K562 (cell line): ENCODE measurements at regions not wholly inside any gene's neighbourhood (a gene's known extent, or its start where the extent isn't known, plus 50 kb on each side); places are given as distances from the start of the nearest gene placed in this dataset.

ENCODE experiments used
- ATAC-seq: fragments of 200-7000 bp; cut with Tn5 transposase; 3 replicates; pipeline ENCODE4 v1.9.1; 2020; ENCODE audit warnings: moderate library complexity
- BruUV-seq: library from RNA; stranded (reverse); fragments of 400-500 nt; replicated peaks from 2 replicates; lab custom pipeline; 2021; lab: Mats Ljungman, UMichigan
- CTCF ChIA-PET: fragments of 300-600 bp; formaldehyde crosslinking; extraction: SDS; loops from one replicate; lab custom pipeline; 2021; ENCODE audit warnings: low intra/inter-chr PET ratio; lab: Yijun Ruan, JAX
- POLR2A ChIA-PET: fragments of 300-600, 350-650 bp; sonication (Branson Sonifier 250); formaldehyde crosslinking; extraction: SDS; loops from one replicate; lab custom pipeline; 2021; ENCODE audit warnings: antibody characterized with exemption, inconsistent platforms; lab: Yijun Ruan, JAX
- DNase-seq, 4 experiments: peaks; one replicate each; pipeline versions ENCODE4 v3.0.0 to v3.0.0-alpha.2; 2011 to 2018; ENCODE audit warnings: low spot score in 3 of 4, mixed read lengths in 3 of 4; ENCODE audit errors: extremely low read depth in 1 of 4
- FAIRE-seq: peaks from 2 replicates; lab custom pipeline; 2011; peaks lifted over from hg19 to GRCh38; lab: Jason Lieb, UNC
- H2AFZ ChIP-seq: 2 replicates; pipeline ENCODE4 v1.6.0; 2011; ENCODE audit warnings: low read depth, low read length, control low read depth, inconsistent platforms
- H3K27ac ChIP-seq: fragments of 200-600 bp; 3 replicates; pipeline ENCODE4 v1.8.0; 2011; ENCODE audit warnings: low read depth, mild to moderate bottlenecking, control low read depth, inconsistent platforms, low read length, moderate library complexity, mixed read lengths; ENCODE audit errors: extremely low read depth
- H3K27me3 ChIP-seq, 2 experiments: fragments of 300-600 bp in 1 of 2; 2 replicates in 1 of 2; 3 replicates in 1 of 2; pipeline versions ENCODE4 v1.6.0 to v1.8.0; 2011; ENCODE audit warnings: inconsistent platforms in 2 of 2, low read length in 2 of 2, mild to moderate bottlenecking in 1 of 2, mixed read lengths in 1 of 2, moderate library complexity in 1 of 2; ENCODE audit not compliant: control insufficient read depth in 2 of 2, insufficient read depth in 2 of 2
- H3K36me3 ChIP-seq: fragments of 300-600 bp; 3 replicates; pipeline ENCODE4 v1.8.0; 2011; ENCODE audit warnings: mild to moderate bottlenecking, low read length, inconsistent platforms; ENCODE audit not compliant: control insufficient read depth, insufficient read depth
- H3K4me1 ChIP-seq, 2 experiments: fragments of 200-600 bp in 1 of 2; replicated peaks in 1 of 2; 2 replicates in 1 of 2; 3 replicates in 1 of 2; pipeline versions ENCODE4 v1.5.1 to v1.8.0; 2011; ENCODE audit warnings: inconsistent platforms in 2 of 2, low read length in 2 of 2, mild to moderate bottlenecking in 1 of 2, mixed read lengths in 1 of 2, moderate library complexity in 1 of 2; ENCODE audit not compliant: control insufficient read depth in 2 of 2, insufficient read depth in 2 of 2
- H3K4me2 ChIP-seq: 2 replicates; pipeline ENCODE4 v1.6.1; 2011; ENCODE audit warnings: low read length, control low read depth, inconsistent platforms, mixed read lengths; ENCODE audit not compliant: insufficient read depth
- H3K4me3 ChIP-seq: fragments of 200-600 bp; sonication (generic), shearing (Covaris generic); 2 replicates; pipeline ENCODE4 v1.5.1; 2016; ENCODE audit warnings: control low read depth, inconsistent platforms
- H3K79me2 ChIP-seq: fragments of 200-600 bp; 3 replicates; pipeline ENCODE4 v1.8.0; 2011; ENCODE audit warnings: low read length, inconsistent platforms; ENCODE audit not compliant: control insufficient read depth, insufficient read depth
- H3K9ac ChIP-seq, 2 experiments: 2 replicates each; pipeline versions ENCODE4 v1.6.0 to v1.6.1; 2011; ENCODE audit warnings: low read depth in 2 of 2, low read length in 2 of 2, control low read depth in 1 of 2, inconsistent platforms in 1 of 2, mild to moderate bottlenecking in 1 of 2, mixed read lengths in 1 of 2; ENCODE audit not compliant: insufficient read depth in 1 of 2
- H3K9me1 ChIP-seq: one replicate; pipeline ENCODE4 v1.6.0; 2011; ENCODE audit warnings: inconsistent platforms, mild to moderate bottlenecking, low read length, moderate library complexity; ENCODE audit not compliant: control insufficient read depth, insufficient read depth
- H3K9me3 ChIP-seq: replicated peaks from 2 replicates; pipeline ENCODE4 v1.5.1; 2011; ENCODE audit warnings: low read depth, low read length, inconsistent platforms; ENCODE audit not compliant: control insufficient read depth, insufficient read depth
- H4K20me1 ChIP-seq: replicated peaks from 2 replicates; pipeline ENCODE4 v1.6.1; 2011; ENCODE audit warnings: low read length, inconsistent platforms, mixed read lengths; ENCODE audit not compliant: control insufficient read depth, insufficient read depth
- BRD9 ChIP-seq: fragments of 450-650 bp; IDR thresholded peaks from 2 replicates; pipeline ENCODE4 v1.6.1; 2018; ENCODE audit warnings: low read depth; ENCODE audit not compliant: partially characterized antibody
- BRF2 ChIP-seq: IDR thresholded peaks from 3 replicates; pipeline ENCODE4 v1.6.1; 2011; ENCODE audit warnings: borderline replicate concordance, mild to moderate bottlenecking; ENCODE audit not compliant: insufficient read length, insufficient read depth
- CAMTA2 ChIP-seq: fragments of 250-450 bp; sonication (Bioruptor Pico); conservative IDR thresholded peaks from 2 replicates; pipeline ENCODE4 v1.5.1; 2022
- CBFA2T2 ChIP-seq: fragments of 450-650 bp; conservative IDR thresholded peaks from 2 replicates; pipeline ENCODE4 v1.6.1; 2017; ENCODE audit warnings: mild to moderate bottlenecking
- CBFA2T3 ChIP-seq: fragments of 450-650 bp; IDR thresholded peaks from 2 replicates; pipeline ENCODE4 v1.6.1; 2017
- HDAC3 ChIP-seq: fragments of 450-650 bp; IDR thresholded peaks from 2 replicates; pipeline ENCODE4 v1.6.1; 2018; ENCODE audit warnings: borderline replicate concordance, mild to moderate bottlenecking, moderate library complexity; ENCODE audit not compliant: partially characterized antibody
- HES1 ChIP-seq: fragments of 450-650 bp; IDR thresholded peaks from 2 replicates; pipeline ENCODE4 v1.6.1; 2016; ENCODE audit warnings: low read depth, mild to moderate bottlenecking, moderate library complexity
- MXI1 ChIP-seq: IDR thresholded peaks from 2 replicates; pipeline ENCODE4 v1.6.1; 2011; ENCODE audit warnings: low read depth, mild to moderate bottlenecking, improper control_type of control experiment, low read length
- RFX1 ChIP-seq: fragments of 450-650 bp; IDR thresholded peaks from 2 replicates; pipeline ENCODE4 v1.6.1; 2016; ENCODE audit warnings: mild to moderate bottlenecking, moderate library complexity
- SMAD4 ChIP-seq: fragments of 250-450 bp; sonication (Bioruptor Pico); conservative IDR thresholded peaks from 2 replicates; pipeline ENCODE4 v1.8.0; 2021; ENCODE audit warnings: inconsistent platforms, mild to moderate bottlenecking, moderate library complexity
- SRSF3 ChIP-seq: fragments of 200-400 bp; formaldehyde crosslinking; IDR thresholded peaks from 2 replicates; pipeline ENCODE4 v1.6.1; 2016; ENCODE audit warnings: mild to moderate bottlenecking, low read length, moderate library complexity; ENCODE audit not compliant: insufficient read depth
- SRSF9 ChIP-seq: fragments of 200-400 bp; formaldehyde crosslinking; IDR thresholded peaks from 2 replicates; pipeline ENCODE4 v1.6.1; 2017; ENCODE audit warnings: low read depth, low read length, borderline replicate concordance
- XRCC3 ChIP-seq: fragments of 450-650 bp; IDR thresholded peaks from 2 replicates; pipeline ENCODE4 v1.6.1; 2017; ENCODE audit warnings: mild to moderate bottlenecking, moderate library complexity
- YY1 ChIP-seq, 3 experiments: IDR thresholded peaks; 2 replicates each; pipeline ENCODE4 v1.6.1; 2011; ENCODE audit warnings: low read length in 2 of 3, mild to moderate bottlenecking in 2 of 3, moderate library complexity in 2 of 3, borderline replicate concordance in 1 of 3, control low read depth in 1 of 3, low read depth in 1 of 3; ENCODE audit not compliant: insufficient read depth in 3 of 3, insufficient replicate concordance in 2 of 3, control insufficient read depth in 1 of 3, insufficient read length in 1 of 3; ENCODE audit errors: extremely low read depth in 1 of 3
- ZFP36 ChIP-seq: fragments of 150-350 bp; IDR thresholded peaks from 2 replicates; pipeline ENCODE4 v1.6.1; 2018; ENCODE audit warnings: low read length, low read depth; ENCODE audit not compliant: partially characterized antibody
- WGBS: fragments of 100-300 bp; shearing (Covaris generic); methylation state at CpG from one replicate; pipeline ENCODE4 v1.1.6; 2016; ENCODE audit warnings: low coverage, mixed read lengths; ENCODE audit not compliant: insufficient coverage; ENCODE audit errors: missing lambda C conversion rate; 5-methylcytosine and 5-hydroxymethylcytosine counted together
- in situ Hi-C: fragments of 300-500 bp; cut with MboI; formaldehyde crosslinking; loops from 4 replicates; pipeline ENCODE4 v1.15.0; 2018; ENCODE audit warnings: inconsistent platforms, mixed read lengths
- intact Hi-C: fragments of 100-400 bp; cut with micrococcal nuclease; formaldehyde crosslinking; loops from 2 replicates; pipeline ENCODE4 v1.14.2; 2022

- no peak for DNase-seq
- Histone ChIP-seq H3K4me1 (no peaks in the 10 kb centered on the region), H3K79me2 (no peaks in the 10 kb centered on the region), H3K9me3 (peaks cover 5% of the 10 kb centered on the region; the same call in 1 of the 2 replicates), H2AFZ (no peak overlapping the region), H3K36me3 (no peaks in the 10 kb centered on the region), H3K9me1 (no peaks in the 10 kb centered on the region), H3K4me3 (no peak overlapping the region), H3K4me2 (no peak overlapping the region), H3K9ac (no peak overlapping the region), H3K27ac (no peak overlapping the region), H3K27me3 (no peaks in the 10 kb centered on the region), H4K20me1 (no peaks in the 10 kb centered on the region)
- 54% methylated on average over 3 of the region's 3 CpGs for WGBS
- CTCF ChIA-PET, result no interaction called here
- no peak for ATAC-seq
- intact Hi-C loops, result no loop called here
- TF ChIP-seq MXI1 (0 out of 2 replicates have a peak, but pooled peaks have one; percentile 26), BRF2 (no peak), CAMTA2 (CRISPR knock-in tag) (no peak), RFX1 (peak; percentile 86)
- in situ Hi-C loops, result no loop called here
- FAIRE-seq, result no peak
- BruUV-seq, result no TSS peak
- POLR2A ChIA-PET, result no interaction called here
Observed at GRCh38 chr15:92780843-92781242, 119.3 kb upstream of the CHD2 start.

- H2AFZ ChIP-seq, result no peak overlapping the region
- H3K9me3 ChIP-seq, result peaks cover 5% of the 10 kb centered on the region; the same call in 1 of the 2 replicates
- ChIA-PET CTCF (interaction anchor here (0.5 kb wide), 1 partner anchor 1737 kb away, joined by 3 read pairs; no protein-coding TSS in a partner anchor), POLR2A (no interaction called here)
- ATAC-seq (no peak), DNase-seq (no peak), FAIRE-seq (no peak)
- H4K20me1 ChIP-seq, result no peaks in the 10 kb centered on the region
- no peaks in the 10 kb centered on the region for H3K79me2 ChIP-seq
- H3K36me3 ChIP-seq, result no peaks in the 10 kb centered on the region
- no peaks in the 10 kb centered on the region for H3K4me1 ChIP-seq
- H3K27me3 ChIP-seq, result no peaks in the 10 kb centered on the region
- no peak overlapping the region for H3K27ac ChIP-seq
- in situ Hi-C loops (no loop called here), intact Hi-C loops (no loop called here)
- no peaks in the 10 kb centered on the region for H3K9me1 ChIP-seq
- H3K9ac ChIP-seq, result no peak overlapping the region
- no peak overlapping the region for H3K4me2 ChIP-seq
- TF ChIP-seq HDAC3 (no peak), HES1 (no peak), SRSF9 (no peak), ZFP36 (no peak), SRSF3 (no peak), CBFA2T3 (no peak), YY1 (IDR thresholded peaks at IDR 0.05; ENCODE audit: borderline replicate concordance in 1 of 3, control insufficient read depth in 1 of 3, extremely low read depth in 1 of 3, insufficient read depth in 3 of 3, insufficient read length in 1 of 3, insufficient replicate concordance in 2 of 3, low read depth in 1 of 3, low read length in 2 of 3) (no peak), SMAD4 (CRISPR knock-in tag) (no peak), CBFA2T2 (no peak), BRD9 (no peak), XRCC3 (no peak)
- WGBS, result 26% methylated on average over 4 of the region's 4 CpGs
- no TSS peak for BruUV-seq
- no peak overlapping the region for H3K4me3 ChIP-seq
Observed at GRCh38 chr15:92781925-92782453, 118.1 kb upstream of the CHD2 start.
